Erythroblast (primary cell): ENCODE measurements at regions not wholly inside any gene's neighbourhood (a gene's known extent, or its start where the extent isn't known, plus 50 kb on each side); places are given as distances from the start of the nearest gene placed in this dataset.

Experiments
- GATA1 ChIP-seq: IDR thresholded peaks from 2 replicates; pipeline ENCODE4 v1.6.1; 2011; ENCODE audit warnings: low read depth, mild to moderate bottlenecking, control low read depth, low read length, moderate library complexity
- POLR2A ChIP-seq: IDR thresholded peaks from 2 replicates; pipeline ENCODE4 v1.6.1; 2011; ENCODE audit warnings: mild to moderate bottlenecking, low read length

DNA sequence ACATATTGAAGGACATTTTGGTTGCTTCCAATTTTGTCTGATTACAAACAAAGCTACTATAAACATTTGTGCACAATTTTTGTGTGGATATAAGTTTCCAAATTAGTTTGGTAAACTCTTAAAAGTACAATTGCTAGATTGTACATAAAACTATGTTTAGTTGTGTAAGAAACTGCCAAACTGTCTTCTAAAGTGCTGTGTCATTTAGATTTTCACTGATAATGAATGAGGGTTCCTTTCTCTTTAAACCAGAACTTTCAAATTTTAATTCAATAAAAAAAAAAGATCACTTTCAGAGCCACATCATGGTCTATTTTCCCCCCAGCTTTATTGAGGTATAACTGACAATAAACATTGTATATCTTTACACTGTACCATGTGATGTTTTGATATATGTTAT lies 74.0 kb upstream of the TRPC7 start:
- TF ChIP-seq POLR2A: no peak
- no peak for TF ChIP-seq GATA1
